ENCODE measurements at regions not wholly inside any gene's neighbourhood (a gene's known extent, or its start where the extent isn't known, plus 50 kb on each side); places are given as distances from the start of the nearest gene placed in this dataset.

GRCh38 chr21:15493646-15494045, 236.1 kb upstream of the USP25 start:
- POLR2A ChIA-PET = no interaction called here
- CTCF ChIA-PET = interaction anchor here (1.0 kb wide), 1 partner anchor 11 kb away, joined by 4 read pairs; no protein-coding TSS in a partner anchor

DNA sequence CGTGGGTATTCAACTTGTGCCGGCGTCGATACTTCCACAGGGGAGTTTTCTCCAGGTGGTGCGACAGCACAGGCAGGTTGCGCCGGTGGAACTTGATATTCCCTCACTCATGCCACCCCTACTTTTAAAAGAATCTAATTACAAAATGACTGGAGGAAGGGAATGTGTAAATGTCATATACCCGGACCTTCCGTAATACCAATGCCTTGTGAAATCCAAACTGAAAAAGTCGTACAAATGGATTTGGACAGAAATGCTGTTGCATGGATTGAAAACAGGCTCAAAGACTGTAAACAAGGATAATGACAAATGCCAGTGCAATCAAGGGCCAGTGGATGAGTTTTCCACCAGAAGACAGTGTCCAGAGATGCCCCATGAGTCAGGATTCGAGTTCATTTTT, 235.3 kb upstream of the USP25 start:
- ChIA-PET CTCF (interaction anchor here (1.0 kb wide), 1 partner anchor 12 kb away, joined by 4 read pairs; no protein-coding TSS in a partner anchor), POLR2A (no interaction called here)

- ChIA-PET POLR2A (no interaction called here), CTCF (no interaction called here)
Observed at GRCh38 chr21:15495965-15496364, 233.8 kb upstream of the USP25 start.

DNA sequence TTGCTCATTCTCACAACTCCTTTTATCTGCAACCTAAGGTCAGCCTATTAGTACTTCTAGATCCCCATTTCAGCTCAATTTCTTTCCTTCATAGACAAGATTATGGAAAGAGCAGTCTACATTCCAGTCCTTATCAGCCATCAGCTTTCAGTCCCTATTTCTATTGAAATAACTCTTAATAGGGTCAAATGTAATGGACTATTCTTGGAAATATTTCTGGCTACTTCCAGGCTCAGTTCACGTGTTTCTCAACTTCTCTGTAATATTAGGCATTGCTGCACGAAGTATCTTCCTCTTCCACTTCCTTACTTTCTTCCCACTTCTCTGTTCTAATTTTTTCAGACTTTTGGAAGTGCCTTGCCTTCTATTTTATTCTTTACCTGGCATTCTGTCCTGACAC, 232.9 kb upstream of the USP25 start:
- ChIA-PET CTCF (no interaction called here), POLR2A (no interaction called here)

GRCh38 chr21:15498455-15498854, 231.3 kb upstream of the USP25 start:
- ChIA-PET POLR2A (no interaction called here), CTCF (no interaction called here)

DNA sequence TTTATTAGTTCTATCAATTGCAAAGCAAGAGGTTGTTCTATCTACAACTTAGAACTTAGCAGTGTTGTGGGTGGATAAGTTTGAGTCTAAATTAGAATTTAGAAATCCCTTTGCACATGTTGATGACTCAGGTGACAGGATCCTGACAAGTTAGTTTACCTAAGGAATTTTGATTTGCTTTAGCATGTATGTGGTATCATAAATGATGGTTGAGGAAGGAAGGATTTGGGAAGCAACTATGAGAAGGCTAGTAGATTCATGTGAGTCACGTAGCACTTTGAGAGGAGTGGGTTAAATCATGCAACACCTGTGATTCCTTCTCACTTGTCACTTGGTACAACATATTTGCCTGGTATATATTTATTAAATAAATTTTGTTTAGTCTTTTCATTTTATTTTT, 223.7 kb upstream of the USP25 start:
- CTCF ChIA-PET = no interaction called here
- POLR2A ChIA-PET = no interaction called here

- POLR2A ChIA-PET = no interaction called here
- CTCF ChIA-PET = no interaction called here
Observed at GRCh38 chr21:15508554-15508953, 221.2 kb upstream of the USP25 start.

DNA sequence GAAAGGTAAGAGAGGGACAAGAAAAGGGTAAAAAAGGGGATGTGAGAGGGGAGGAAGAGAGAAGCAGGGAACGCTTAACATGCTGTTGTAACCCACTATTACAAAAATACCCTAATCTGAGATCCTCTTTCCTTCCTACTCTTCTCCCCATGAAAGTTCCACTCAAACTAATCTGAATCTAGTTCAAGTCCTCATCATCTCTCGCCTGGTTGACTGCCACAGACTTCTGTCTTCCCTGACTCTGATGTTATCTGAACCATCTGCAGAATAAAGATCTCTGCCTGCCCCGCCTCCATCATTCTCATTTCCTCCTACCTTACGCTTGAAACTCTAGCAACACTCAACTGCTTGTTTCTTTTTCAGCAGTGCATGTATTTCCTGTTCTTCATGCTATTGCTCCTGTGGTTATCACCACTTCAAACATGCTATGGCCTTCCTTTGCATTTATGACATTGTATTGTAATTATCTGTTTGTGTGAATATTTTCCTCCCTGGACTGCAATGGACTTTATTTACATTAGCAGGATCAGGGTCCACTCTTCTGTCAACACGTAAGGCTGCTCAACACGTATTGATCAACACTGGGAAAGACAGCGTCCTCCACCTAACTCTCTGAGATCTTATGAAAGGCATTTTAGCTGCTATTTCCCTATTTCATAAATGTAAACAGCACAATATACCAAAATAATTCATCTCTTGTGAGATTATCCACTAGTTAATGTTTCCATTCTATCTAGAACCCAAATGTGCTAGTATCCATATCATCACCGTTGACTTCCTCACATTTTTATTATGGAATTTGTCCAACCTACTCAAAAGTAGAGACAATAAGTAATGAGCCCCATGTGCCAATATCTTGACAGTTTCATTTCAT, 215.5 kb upstream of the USP25 start:
- ChIA-PET POLR2A (no interaction called here), CTCF (no interaction called here)

GRCh38 chr21:15515908-15516307, 213.9 kb upstream of the USP25 start:
- POLR2A ChIA-PET = interaction anchor here (0.6 kb wide), 1 partner anchor 21 kb away, joined by 3 read pairs; no protein-coding TSS in a partner anchor
- CTCF ChIA-PET = no interaction called here

- POLR2A ChIA-PET = no interaction called here
- CTCF ChIA-PET = no interaction called here
Observed at GRCh38 chr21:15517394-15517793, 212.4 kb upstream of the USP25 start.

GRCh38 chr21:15520811-15521643, 208.8 kb upstream of the USP25 start:
- CTCF ChIA-PET = no interaction called here
- POLR2A ChIA-PET = no interaction called here

GRCh38 chr21:15521644-15522001, 208.2 kb upstream of the USP25 start:
- POLR2A ChIA-PET = no interaction called here
- CTCF ChIA-PET = no interaction called here

- ChIA-PET POLR2A (no interaction called here), CTCF (no interaction called here)
Observed at GRCh38 chr21:15522148-15522547, 207.6 kb upstream of the USP25 start.

DNA sequence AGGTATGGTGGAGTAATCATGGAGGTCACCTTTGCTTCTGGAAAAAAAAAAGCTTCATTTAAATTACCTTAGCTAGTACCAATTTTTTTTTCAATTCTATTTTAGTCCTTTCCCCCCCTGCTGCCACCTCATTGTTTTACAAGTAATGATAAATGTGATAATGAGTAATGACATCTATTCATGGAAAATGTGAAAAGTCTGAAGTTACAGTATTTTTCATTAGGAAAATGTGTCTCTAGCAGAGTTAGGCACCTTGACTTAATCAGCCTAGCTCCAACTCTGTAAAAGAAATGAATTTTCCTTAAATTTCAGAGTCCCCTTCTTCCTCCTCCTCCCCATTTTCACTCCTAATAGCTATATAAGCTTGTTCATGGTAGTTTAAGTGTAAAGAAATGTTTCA, 204.9 kb upstream of the USP25 start:
- CTCF ChIA-PET = no interaction called here
- POLR2A ChIA-PET = no interaction called here

- POLR2A ChIA-PET = no interaction called here
- CTCF ChIA-PET = no interaction called here
Observed at GRCh38 chr21:15526798-15527197, 203.0 kb upstream of the USP25 start.

GRCh38 chr21:15528346-15528745, 201.4 kb upstream of the USP25 start:
- ChIA-PET POLR2A (no interaction called here), CTCF (no interaction called here)

DNA sequence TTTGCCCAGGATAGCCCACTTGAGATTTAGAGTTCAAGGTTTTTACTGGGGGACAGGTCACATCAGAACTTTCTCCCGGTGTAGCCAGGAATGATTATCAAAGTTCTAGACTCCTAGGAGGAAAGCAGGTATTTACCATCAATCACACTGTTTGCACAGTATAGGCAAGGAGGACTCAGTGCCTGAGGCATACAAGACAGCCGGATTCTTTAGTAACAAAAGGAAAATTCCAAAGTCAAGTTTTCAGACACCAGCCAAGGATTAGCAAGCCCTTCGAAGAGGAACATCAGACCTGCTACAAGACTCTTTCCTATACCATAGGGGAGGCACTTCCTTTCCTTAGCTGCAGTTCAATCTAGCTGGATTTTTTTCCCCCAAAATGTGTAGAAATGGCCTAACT, 197.8 kb upstream of the USP25 start:
- CTCF ChIA-PET = no interaction called here
- POLR2A ChIA-PET = no interaction called here

DNA sequence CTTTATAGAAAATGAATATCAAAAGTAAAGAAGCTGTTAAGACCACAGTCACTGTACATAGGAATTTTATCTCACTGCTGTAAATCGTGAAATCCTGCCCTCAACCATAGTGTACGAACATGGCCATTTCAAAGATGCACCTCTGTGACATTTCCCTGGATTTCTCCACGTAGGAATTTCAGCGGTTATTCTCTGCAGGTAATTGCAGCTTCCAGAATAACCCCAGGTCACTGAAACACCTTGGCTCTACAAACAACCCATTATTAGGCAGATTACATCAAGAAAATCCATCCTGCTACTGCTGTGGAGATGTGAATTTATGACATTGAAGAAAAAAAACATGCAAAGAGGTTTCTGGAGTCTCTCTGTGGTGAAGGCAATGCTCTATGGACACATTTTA, 196.2 kb upstream of the USP25 start:
- ChIA-PET POLR2A (no interaction called here), CTCF (no interaction called here)

GRCh38 chr21:15534450-15534886, 195.3 kb upstream of the USP25 start:
- ChIA-PET CTCF (no interaction called here), POLR2A (no interaction called here)

DNA sequence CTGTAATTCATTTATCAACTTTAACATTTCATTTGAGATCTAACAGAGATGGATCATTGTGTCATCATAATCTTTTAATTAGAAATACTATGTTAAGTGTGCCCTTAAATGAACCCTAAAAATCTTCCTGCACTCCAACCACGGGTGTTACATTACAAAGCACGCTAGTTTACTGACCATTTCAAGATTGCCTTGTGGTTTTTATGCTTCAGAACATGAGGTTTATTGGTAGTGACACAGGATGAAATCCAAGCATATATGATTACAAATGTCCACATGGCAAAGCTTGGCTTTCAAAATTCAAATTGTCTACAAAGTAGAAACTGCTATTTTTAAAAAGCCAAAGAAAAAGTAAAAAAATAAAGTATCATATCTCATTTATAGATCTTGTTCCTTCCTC, 190.4 kb upstream of the USP25 start:
- ChIA-PET POLR2A (no interaction called here), CTCF (no interaction called here)

GRCh38 chr21:15543473-15543872, 186.3 kb upstream of the USP25 start:
- ChIA-PET CTCF (interaction anchor here (1.0 to 1.2 kb wide), 2 partner anchors 9 to 11 kb away, joined by 3 read pairs; no protein-coding TSS in a partner anchor), POLR2A (no interaction called here)

All from activated CD8-positive, alpha-beta memory T cell treated with anti-CD3 and anti-CD28 coated beads for 36 hours (primary cell).